ENCODE measurements at regions not wholly inside any gene's neighbourhood (a gene's known extent, or its start where the extent isn't known, plus 50 kb on each side); places are given as distances from the start of the nearest gene placed in this dataset.

GRCh38 chr7:35747611-35748010 lies 52.7 kb upstream of the HERPUD2 start:
- Histone ChIP-seq H3K36me3 (no peaks in the 10 kb centered on the region), H3K27ac (replicated peaks in 1 of 4) (no peak overlapping the region), H3K27me3 (no peaks in the 10 kb centered on the region), H3K4me3 (no peak overlapping the region), H3K9me3 (no peaks in the 10 kb centered on the region), H3K4me1 (no peaks in the 10 kb centered on the region)
- intact Hi-C loops (cut with DNase I) = no loop called here
- TF ChIP-seq CTCF (IDR thresholded peaks at IDR 0.05) (no peak), POLR2A (IDR thresholded peaks at IDR 0.05; ENCODE audit: low read depth) (no peak), POLR2AphosphoS5 (IDR thresholded peaks at IDR 0.05) (no peak), EP300 (IDR thresholded peaks at IDR 0.05) (no peak)
- WGBS = 67% methylated on average over 4 of the region's 4 CpGs
- DNase-seq (ENCODE audit: extremely low spot score) = no peak

GRCh38 chr7:35748371-35748770 lies 52.5 kb upstream of the SEPTIN7 start:
- Histone ChIP-seq H3K4me1 (peaks cover 0 to 2% (median 0%) of the 10 kb centered on the region in 4 donors), H3K36me3 (no peaks in the 10 kb centered on the region), H3K9me3 (no peaks in the 10 kb centered on the region), H3K27ac (replicated peaks in 1 of 4) (no peak overlapping the region), H3K4me3 (no peak overlapping the region), H3K27me3 (no peaks in the 10 kb centered on the region)
- DNase-seq (ENCODE audit: extremely low spot score) = no peak
- 58% methylated on average over 1 of the region's 1 CpG for WGBS
- TF ChIP-seq CTCF (IDR thresholded peaks at IDR 0.05) = no peak
- intact Hi-C loops (cut with DNase I) = no loop called here

GRCh38 chr7:35749556-35749955 lies 51.3 kb upstream of the SEPTIN7 start:
- Histone ChIP-seq H3K4me3 (no peak overlapping the region), H3K27me3 (no peaks in the 10 kb centered on the region), H3K9me3 (no peaks in the 10 kb centered on the region), H3K4me1 (peaks cover 0 to 11% (median 7%) of the 10 kb centered on the region in 4 donors), H3K27ac (replicated peaks in 1 of 4) (peak overlapping the region in 1 of 4 donors; percentile 35), H3K36me3 (no peaks in the 10 kb centered on the region)
- 73% methylated on average over 2 of the region's 2 CpGs for WGBS
- intact Hi-C loops (cut with DNase I) = no loop called here
- TF ChIP-seq POLR2AphosphoS5 (IDR thresholded peaks at IDR 0.05) = peak; percentile 21 to 26
- no peak for TF ChIP-seq EP300 (IDR thresholded peaks at IDR 0.05)
- DNase-seq (ENCODE audit: extremely low spot score) = no peak

Data from esophagus muscularis mucosa (tissue), 4 donors.